NCI-H2227 treated with DMSO at 0.1 percent for 48 hours (cell line): ENCODE measurements at regions not wholly inside any gene's neighbourhood (a gene's known extent, or its start where the extent isn't known, plus 50 kb on each side); places are given as distances from the start of the nearest gene placed in this dataset.

Source experiments
- DNase-seq: peaks from one replicate; lab custom pipeline; 2025; lab: John Stamatoyannopoulos, UW

- no peak for DNase-seq
Observed at GRCh38 chr4:30875658-30876269, 155.6 kb downstream of the PCDH7 start.

DNA sequence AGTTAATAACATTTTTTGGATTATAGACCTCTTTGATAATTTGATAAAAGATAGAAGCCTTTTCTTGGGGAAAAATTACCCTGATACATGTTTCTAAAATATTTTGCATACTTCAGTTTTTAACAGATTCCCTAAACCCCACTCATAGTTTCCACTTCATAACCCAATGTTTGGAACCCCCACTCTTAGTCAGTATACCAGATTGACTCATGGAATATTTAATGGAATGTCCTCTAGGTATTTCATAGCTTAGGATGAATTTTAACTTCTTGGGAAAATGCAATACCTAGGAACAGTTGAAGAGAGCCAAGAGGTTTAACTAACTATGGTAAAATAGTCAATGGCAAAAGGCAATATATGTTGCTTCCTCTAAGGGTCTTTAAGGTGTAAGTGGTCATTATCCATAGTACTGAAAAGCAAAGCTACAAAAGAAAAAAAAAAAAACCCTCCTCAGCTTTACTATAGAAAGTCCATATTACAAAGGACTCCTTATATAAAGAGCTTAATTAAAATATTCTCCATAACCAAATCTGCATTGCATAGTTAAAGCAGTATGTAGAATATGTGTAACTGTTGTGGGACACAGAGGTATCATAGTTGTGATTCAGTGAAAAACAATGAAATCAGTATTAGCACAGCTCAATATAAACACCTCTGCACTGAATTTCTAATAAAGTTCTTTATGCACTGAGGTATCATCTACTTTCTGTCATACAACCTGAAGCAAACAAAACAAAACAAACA lies 159.9 kb downstream of the PCDH7 start:
- no peak for DNase-seq

DNA sequence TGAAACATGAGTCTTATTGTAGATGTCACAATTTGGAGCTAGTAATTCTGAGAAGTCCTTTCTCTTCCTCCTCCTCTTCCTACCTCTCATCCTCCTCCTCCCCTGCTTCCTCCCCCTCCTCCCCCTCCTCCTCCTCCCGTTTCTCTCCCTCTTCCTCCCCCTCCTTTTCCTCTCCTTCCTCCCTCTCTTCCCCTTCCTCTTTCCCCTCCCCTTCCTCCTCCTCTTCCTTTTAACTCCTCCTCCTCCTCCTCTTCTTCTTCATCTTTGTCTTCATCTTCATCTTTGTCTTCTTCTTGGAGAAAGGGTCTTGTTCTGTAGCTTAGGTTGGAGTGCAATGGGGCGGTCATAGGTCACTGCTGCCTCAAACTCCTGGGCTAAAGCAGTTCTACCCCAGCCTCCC lies 161.8 kb downstream of the PCDH7 start:
- no peak for DNase-seq

GRCh38 chr4:30882443-30882842 lies 162.3 kb downstream of the PCDH7 start:
- no peak for DNase-seq

DNA sequence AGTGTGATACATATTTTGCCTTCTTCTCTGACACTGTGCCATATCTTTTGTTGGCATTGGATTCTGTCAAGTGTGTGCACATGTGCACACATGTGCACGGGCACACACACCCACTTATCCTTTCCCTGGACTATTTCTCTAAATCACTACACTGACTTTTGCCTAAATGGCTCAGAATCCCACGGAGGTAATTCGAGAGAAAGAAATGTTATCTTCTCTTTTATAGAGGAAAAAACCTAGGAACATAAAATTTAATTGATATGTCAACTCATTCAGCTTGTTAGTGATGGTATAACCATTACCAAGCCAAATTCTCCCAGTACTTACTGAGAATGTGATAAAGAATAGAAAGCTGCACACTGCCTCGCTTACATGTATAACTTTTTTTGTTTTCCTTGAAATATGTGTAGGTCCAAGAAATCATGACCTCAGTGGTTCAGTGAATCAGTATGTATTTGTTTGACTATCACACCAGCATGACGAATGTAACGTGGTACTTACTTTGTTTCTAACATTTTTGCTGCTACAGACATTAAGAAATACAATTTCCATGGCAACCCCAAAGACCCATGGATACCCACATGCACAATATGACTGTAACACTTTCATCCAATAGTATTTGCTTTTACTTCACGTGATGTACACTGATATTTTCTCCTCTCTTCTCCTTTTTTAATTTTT lies 163.0 kb downstream of the PCDH7 start:
- no peak for DNase-seq

GRCh38 chr4:30901461-30902451 lies 181.6 kb downstream of the PCDH7 start:
- DNase-seq: no peak

GRCh38 chr4:30903502-30904214 lies 183.5 kb downstream of the PCDH7 start:
- DNase-seq: no peak

DNA sequence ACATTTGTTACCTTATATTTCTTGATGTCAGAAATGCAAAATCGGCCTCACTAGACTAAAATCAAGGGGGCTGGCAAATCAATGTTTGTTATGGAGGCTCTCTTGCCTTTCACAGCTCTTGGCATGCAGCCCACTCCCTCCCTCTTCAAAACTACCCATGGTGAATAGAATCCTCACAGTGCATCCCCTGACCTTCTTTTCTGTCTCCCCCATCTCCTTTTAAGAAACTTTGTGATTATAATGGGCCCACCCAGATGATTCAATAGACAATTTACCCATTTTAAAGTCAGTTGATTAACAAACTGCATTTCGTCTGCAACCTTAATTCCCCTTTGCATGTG lies 184.0 kb downstream of the PCDH7 start:
- DNase-seq: no peak

DNA sequence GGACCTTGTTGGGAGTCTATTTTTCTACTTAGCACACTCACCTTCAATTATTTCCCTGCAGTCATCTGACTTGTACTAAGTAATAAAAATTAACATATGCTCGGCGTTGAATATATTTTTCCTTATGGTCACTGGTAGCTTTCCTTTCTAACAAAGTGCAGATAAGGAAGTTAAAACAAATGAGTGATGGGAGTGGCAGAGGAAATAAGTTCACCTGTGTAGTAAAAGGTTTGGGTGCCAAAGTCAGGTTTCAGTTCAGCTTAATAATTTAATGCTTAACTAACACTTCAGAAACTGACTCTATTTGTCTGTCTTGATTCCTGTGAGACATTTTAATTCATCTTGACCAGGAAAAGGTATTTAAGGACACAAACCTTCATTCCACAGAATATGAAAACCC lies 184.4 kb downstream of the PCDH7 start:
- DNase-seq: no peak

DNA sequence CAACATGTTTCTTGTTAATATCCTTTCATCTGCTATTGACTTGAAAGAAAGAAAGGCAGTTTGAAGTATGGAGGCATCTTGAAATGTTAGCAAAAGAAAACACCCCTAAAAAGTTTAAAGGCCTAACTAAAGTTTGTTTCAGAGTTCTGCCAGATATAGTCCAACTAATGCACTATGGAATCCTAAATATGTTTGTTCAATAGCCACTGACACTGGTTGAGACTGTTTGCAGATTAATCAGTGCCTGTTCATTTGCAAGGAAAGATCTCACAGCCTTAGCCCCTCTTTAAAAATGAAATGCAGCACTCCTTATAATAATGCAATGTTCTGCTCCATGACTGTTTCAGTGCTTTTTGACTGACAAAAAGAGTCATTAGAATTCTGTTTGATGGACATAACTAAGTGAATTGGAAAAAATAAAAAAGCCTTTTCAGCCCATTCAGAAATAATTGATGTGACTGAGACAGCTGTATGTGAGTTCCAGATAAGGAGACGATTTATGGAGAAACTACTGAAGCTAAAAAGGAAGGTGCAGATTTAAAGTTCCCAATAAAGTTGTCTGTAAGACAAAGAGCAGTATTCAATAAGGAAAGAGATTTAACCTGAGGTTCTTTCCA lies 192.0 kb downstream of the PCDH7 start:
- DNase-seq: no peak

GRCh38 chr4:30916337-30917274 lies 196.4 kb downstream of the PCDH7 start:
- no peak for DNase-seq

GRCh38 chr4:30917946-30918345 lies 197.8 kb downstream of the PCDH7 start:
- DNase-seq: no peak

GRCh38 chr4:30919458-30919857 lies 199.3 kb downstream of the PCDH7 start:
- no peak for DNase-seq

DNA sequence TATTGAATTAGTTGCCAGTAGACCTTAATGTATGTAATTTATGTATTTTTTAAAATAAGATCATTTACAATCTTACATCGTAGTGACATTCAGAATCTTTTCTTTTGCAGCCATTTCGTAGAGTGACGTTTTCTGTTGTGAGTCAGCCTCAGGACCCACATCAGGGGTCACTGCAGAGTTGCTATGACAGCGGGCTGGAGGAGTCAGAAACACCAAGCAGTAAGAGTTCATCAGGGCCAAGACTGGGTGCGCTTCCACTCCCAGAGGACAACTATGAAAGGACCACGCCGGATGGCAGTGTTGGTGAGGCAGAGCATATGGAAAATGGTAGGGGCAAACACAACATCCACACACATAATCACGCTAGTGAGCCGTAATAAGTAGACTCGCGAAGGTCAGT lies 199.9 kb downstream of the PCDH7 start:
- no peak for DNase-seq

GRCh38 chr4:30922625-30923024 lies 202.5 kb downstream of the PCDH7 start:
- DNase-seq: no peak

DNA sequence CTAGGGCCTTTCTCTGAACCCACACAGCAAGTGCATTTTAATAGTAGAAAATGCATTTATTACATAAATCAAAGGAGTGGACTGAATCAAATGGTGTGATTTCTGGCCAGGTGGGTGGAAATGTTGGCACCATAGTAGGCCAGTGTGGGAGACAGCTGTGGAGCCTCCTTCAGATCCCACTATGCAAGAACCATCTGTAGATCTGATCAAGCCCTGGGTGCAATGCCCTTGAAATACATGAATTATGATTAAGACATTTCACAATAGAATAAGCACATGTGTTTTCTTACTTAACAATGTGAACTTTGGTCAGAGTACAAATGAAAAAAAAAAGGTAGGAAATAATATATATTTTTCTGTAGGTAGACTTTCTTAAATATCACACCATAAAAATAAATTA lies 204.3 kb downstream of the PCDH7 start:
- no peak for DNase-seq

GRCh38 chr4:30929649-30930048 lies 209.5 kb downstream of the PCDH7 start:
- DNase-seq: no peak

- DNase-seq: no peak
Observed at GRCh38 chr4:30930276-30930675, 210.1 kb downstream of the PCDH7 start.

DNA sequence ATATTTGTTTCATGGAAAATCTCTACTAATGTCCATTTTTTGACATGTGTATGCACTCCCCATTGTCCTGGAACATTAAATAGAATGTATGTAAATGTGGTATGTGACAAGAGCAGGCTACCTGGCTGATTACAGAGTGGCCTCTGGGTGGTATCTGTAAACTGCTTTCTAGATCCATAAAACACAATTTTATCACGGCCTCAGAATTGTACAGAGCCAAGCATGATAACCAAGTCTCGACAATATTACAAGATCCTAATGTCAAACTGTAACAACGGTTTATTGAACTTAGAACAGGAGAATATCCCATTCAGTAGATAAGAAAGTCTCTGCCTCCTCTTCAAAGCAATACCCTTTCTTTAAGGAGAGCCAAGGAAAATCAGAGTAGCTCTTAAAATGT lies 212.4 kb downstream of the PCDH7 start:
- DNase-seq: no peak

GRCh38 chr4:30939069-30939468 lies 218.9 kb downstream of the PCDH7 start:
- DNase-seq: no peak
